ENCODE measurements at regions not wholly inside any gene's neighbourhood (a gene's known extent, or its start where the extent isn't known, plus 50 kb on each side); places are given as distances from the start of the nearest gene placed in this dataset.

GRCh38 chr11:134737563-134738510 lies 325.8 kb upstream of the B3GAT1 start:
- H3K27me3 ChIP-seq (ENCODE audit: control insufficient read depth in 1 of 2, insufficient read depth in 2 of 2, low read length in 2 of 2): peaks cover 0 to 6% of the 10 kb centered on the region in 2 experiments; a peak in 1 of 5 replicates
- DNase-seq (ENCODE audit: low spot score) (no peak), ATAC-seq (no peak), FAIRE-seq (no peak)
- in situ Hi-C loops (cut with HindIII; ENCODE audit: extremely low pct_ligation_motif_present, low pct_unique_long_range_greater_than_20kb): no loop called here
- H3K9ac ChIP-seq (ENCODE audit: insufficient read depth, low read depth, low read length): no peak overlapping the region
- ChIA-PET POLR2A (no interaction called here), CTCF (ENCODE audit: low intra/inter-chr PET ratio, low total read pairs) (no interaction called here)
- H3K4me3 ChIP-seq (replicated peaks in 1 of 3; ENCODE audit: insufficient read depth in 1 of 3, low read depth in 2 of 3, low read length in 3 of 3): no peak overlapping the region
- H3K79me2 ChIP-seq (ENCODE audit: insufficient read depth, low read length): no peaks in the 10 kb centered on the region
- intact Hi-C loops (cut with micrococcal nuclease; ENCODE audit: unreplicated experiment): no loop called here
- no peak overlapping the region for H3K27ac ChIP-seq (ENCODE audit: extremely low read length, insufficient read depth, low read length)
- no peaks in the 10 kb centered on the region for H3K9me3 ChIP-seq (ENCODE audit: low read length)
- no peaks in the 10 kb centered on the region for H4K20me1 ChIP-seq (ENCODE audit: insufficient read depth, low read length)
- H3K4me1 ChIP-seq (ENCODE audit: insufficient read depth, low read length): peaks cover 41% of the 10 kb centered on the region
- H2AFZ ChIP-seq (ENCODE audit: low read length): no peak overlapping the region
- H3K4me2 ChIP-seq (ENCODE audit: low read depth, low read length): no peak overlapping the region
- 57% methylated on average over 8 of the region's 20 CpGs for WGBS (ENCODE audit: low lambda C conversion rate)
- H3K36me3 ChIP-seq (replicated peaks in 1 of 2; ENCODE audit: control insufficient read depth in 1 of 2, insufficient read depth in 2 of 2, low read length in 2 of 2): no peaks in the 10 kb centered on the region
- TF ChIP-seq ZNF687 (CRISPR knock-in tag; IDR thresholded peaks at IDR 0.05) (0 out of 2 replicates have a peak, but pooled peaks have one; percentile 2), SOX6 (IDR thresholded peaks at IDR 0.05) (no peak), SOX6 (CRISPR knock-in tag; IDR thresholded peaks at IDR 0.05) (no peak)
- no TSS peak for BruUV-seq (replicated peaks)
